T-helper 1 cell treated with Interleukin-12 subunit alpha and Interleukin-12 subunit beta and Interleukin-4 antibody, amounts not matched to agents 30 μg/mL and 1 μg/mL, for 36 hours (primary cell): ENCODE measurements at regions not wholly inside any gene's neighbourhood (a gene's known extent, or its start where the extent isn't known, plus 50 kb on each side); places are given as distances from the start of the nearest gene placed in this dataset.

Experiments
- H3K27ac Mint-ChIP-seq: one replicate; pipeline ENCODE4 v1.8.0; 2021; ENCODE audit warnings: mild to moderate bottlenecking, mixed read lengths
- H3K27me3 Mint-ChIP-seq: one replicate; pipeline ENCODE4 v1.8.0; 2021; ENCODE audit warnings: low read depth, mixed read lengths
- H3K36me3 Mint-ChIP-seq: one replicate; pipeline ENCODE4 v1.8.0; 2021; ENCODE audit warnings: low read depth, mixed read lengths
- H3K4me1 Mint-ChIP-seq: one replicate; pipeline ENCODE4 v1.8.0; 2021; ENCODE audit warnings: low read depth, mixed read lengths
- H3K4me3 Mint-ChIP-seq: one replicate; pipeline ENCODE4 v1.8.0; 2021; ENCODE audit warnings: mild to moderate bottlenecking, moderate library complexity, mixed read lengths
- H3K9me3 Mint-ChIP-seq: one replicate; pipeline ENCODE4 v1.8.0; 2021; ENCODE audit warnings: mixed read lengths

DNA sequence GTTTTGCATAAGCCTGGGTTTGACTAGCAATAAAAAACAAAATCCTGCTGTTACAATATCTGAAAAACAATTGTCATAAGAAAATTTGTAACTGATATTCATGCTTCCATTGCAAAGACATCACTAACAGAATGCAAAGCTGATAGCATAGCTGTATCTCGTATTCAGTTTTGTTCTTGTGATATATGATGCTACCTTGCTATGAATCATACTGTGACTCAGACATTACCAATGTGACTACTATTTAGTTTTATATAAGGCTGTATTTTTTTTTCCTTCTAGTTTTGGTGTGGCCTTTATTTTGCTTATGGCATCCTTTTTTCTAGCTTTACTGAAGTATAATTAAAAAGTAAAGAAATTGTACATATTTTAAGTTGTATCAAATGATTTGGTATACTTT is 1381.8 kb downstream of the MRPL39 start:
- Mint-ChIP-seq H3K27me3 (no peaks in the 10 kb centered on the region), H3K4me3 (no peak overlapping the region), H3K9me3 (no peaks in the 10 kb centered on the region), H3K36me3 (no peaks in the 10 kb centered on the region), H3K27ac (no peak overlapping the region), H3K4me1 (no peaks in the 10 kb centered on the region)

DNA sequence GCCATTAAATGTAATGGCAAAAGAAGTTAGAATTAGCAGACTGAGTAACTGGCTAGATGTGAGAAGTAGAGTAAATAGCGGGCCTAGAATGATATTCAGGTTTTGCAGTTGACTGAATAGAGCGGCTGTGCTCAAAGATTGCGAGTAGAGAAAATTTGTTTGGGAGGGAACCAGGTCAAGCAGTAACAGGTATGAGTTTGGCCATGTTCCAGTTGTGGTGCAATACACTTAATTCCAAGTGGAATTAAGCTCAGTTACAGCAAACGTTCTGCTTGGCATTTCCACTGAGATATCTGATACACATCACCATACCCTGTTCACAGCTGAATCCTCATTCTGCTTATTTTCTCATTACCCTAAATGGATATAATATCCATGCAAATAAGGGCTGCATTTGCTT is 1382.9 kb downstream of the MRPL39 start:
- Mint-ChIP-seq H3K36me3 (no peaks in the 10 kb centered on the region), H3K4me1 (no peaks in the 10 kb centered on the region), H3K9me3 (no peaks in the 10 kb centered on the region), H3K27ac (no peak overlapping the region), H3K4me3 (no peak overlapping the region), H3K27me3 (no peaks in the 10 kb centered on the region)

DNA sequence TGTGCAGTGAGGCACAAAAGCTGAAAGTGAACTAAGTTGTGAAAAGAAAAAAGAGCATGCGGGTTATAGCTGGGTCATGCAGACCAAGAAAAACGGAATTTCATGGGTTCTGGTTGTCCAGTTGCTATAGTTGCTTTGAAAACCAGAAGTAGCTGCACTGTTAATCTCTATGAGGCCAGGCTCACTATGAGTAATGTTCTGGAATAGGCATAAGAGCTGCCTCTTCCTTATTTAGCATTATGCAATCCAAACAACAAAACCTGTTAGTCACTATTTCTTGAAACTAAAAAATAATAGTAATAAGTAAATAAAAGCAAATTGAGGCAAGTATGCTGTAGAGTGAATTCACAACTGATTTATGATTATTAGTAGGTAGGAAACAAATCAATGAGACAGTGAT is 1383.7 kb downstream of the MRPL39 start:
- H3K36me3 Mint-ChIP-seq: no peaks in the 10 kb centered on the region
- H3K27ac Mint-ChIP-seq: no peak overlapping the region
- no peak overlapping the region for H3K4me3 Mint-ChIP-seq
- H3K4me1 Mint-ChIP-seq: no peaks in the 10 kb centered on the region
- no peaks in the 10 kb centered on the region for H3K27me3 Mint-ChIP-seq
- H3K9me3 Mint-ChIP-seq: no peaks in the 10 kb centered on the region

DNA sequence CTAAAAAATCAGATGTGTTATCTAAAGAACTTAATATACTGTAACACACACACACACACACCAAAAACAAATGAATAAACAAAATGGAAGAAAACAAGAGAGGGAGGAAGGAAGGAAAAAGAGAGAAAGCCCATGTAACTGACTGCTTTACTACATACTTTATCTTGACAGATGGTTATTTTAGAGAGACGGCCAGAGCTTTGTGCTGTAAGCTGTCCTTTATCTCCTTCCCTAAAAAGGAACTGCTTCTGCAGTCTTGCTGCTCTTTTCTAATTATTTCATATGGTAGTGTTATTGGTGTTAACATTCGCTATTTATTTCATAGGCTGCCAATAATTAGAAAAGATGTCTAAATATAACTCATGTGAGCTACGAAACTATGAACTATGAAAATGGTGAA is 1384.6 kb downstream of the MRPL39 start:
- H3K4me3 Mint-ChIP-seq: no peak overlapping the region
- H3K4me1 Mint-ChIP-seq: no peaks in the 10 kb centered on the region
- H3K27ac Mint-ChIP-seq: no peak overlapping the region

DNA sequence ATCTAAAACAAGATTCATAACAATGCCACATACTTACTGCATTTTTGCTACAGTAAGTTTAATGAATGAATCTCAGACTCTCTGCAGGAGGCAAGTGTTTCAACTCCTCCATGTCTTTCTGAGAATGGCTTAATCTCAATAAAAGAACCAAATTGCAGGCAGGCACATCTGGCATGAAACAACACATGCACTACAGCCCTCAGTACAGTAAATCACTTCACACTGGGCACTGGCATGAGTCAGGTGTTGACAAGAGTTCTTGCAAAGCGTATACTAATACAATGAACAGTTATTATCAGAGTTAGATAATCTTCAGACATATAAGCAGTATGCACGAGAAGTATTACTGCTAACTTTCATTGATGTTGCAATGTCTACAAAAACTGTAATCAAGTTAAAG is 1386.8 kb downstream of the MRPL39 start:
- Mint-ChIP-seq H3K36me3 (no peaks in the 10 kb centered on the region), H3K4me3 (no peak overlapping the region), H3K27ac (no peak overlapping the region), H3K4me1 (no peaks in the 10 kb centered on the region), H3K9me3 (no peaks in the 10 kb centered on the region), H3K27me3 (no peaks in the 10 kb centered on the region)

More for the DNA sequence above, 1384.6 kb downstream of the MRPL39 start:
- Mint-ChIP-seq H3K27me3 (no peaks in the 10 kb centered on the region), H3K9me3 (no peaks in the 10 kb centered on the region), H3K36me3 (no peaks in the 10 kb centered on the region)

DNA sequence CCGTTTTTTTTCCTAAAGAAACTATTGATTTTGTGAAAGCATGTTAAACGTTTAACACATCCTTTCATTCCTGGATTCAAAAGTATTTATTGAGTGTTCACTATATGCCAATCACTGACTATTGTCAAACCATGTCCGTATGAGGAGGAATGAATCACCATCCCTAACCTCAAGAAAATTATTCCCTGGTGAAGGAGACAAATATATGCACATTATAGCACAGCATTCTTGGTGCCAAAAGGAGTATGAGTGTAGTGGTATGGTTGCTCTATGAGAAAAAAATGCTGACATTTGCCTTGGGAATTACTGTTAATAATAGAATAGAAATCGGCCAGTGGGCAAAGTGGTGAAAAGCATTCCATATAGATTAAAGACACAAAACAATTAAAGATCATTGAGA is 1390.1 kb downstream of the MRPL39 start:
- H3K9me3 Mint-ChIP-seq: no peaks in the 10 kb centered on the region
- no peak overlapping the region for H3K4me3 Mint-ChIP-seq
- no peaks in the 10 kb centered on the region for H3K36me3 Mint-ChIP-seq
- no peaks in the 10 kb centered on the region for H3K4me1 Mint-ChIP-seq
- no peaks in the 10 kb centered on the region for H3K27me3 Mint-ChIP-seq
- H3K27ac Mint-ChIP-seq: no peak overlapping the region

DNA sequence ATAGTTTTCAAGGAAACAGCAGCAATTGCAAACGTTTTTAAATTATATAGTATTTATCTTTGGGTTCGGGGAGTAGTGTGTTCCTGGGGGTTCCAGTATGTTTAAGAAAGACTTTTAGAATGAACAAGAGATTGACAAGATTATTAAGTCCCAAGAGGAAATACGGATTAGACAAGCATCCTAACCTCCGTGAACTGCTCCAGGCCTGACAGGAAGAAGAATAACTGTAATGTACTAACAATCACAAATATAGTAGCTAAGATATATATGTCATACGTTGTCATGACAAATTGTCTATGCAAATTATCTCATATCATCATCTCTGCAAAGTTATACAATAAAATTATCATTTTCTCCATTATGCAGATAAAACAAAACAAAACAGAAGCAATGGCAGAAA is 1397.2 kb downstream of the MRPL39 start:
- Mint-ChIP-seq H3K27ac (no peak overlapping the region), H3K9me3 (no peaks in the 10 kb centered on the region), H3K27me3 (no peaks in the 10 kb centered on the region), H3K36me3 (no peaks in the 10 kb centered on the region), H3K4me1 (no peaks in the 10 kb centered on the region), H3K4me3 (no peak overlapping the region)

DNA sequence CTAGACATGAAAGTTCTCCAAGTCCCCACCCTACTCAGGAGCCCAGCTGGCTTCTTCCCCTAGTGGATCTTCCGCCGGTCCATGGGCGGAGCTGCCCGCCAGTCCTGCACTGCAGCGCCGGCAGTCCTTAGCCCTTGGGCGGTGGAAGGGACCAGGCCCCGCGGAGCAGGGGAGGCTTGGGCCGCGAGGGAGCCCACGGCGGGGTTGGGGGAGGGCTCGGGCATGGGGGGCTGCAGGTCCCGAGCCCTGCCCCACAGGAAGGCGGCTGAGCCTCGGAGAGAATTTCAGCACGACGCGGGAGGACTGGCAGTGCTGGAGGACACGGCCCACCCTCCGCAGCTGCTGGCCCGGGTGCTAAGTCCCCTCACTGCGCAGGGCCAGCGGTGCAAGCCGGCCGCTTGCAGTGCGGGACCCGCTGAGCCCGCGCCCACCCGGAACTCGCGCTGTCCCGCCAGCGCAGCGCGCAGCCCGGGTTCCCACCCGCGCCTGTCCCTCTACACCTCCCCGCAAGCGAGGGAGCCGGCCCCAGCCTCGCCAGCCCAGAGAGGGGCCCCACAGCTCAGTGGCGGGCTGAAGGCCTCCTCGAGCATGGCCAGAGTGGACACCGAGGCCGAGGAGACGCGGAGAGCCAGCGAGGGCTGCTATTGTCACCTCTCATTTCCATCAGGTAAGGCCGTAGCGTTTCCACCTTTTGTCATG is 1398.6 kb downstream of the MRPL39 start:
- Mint-ChIP-seq H3K9me3 (no peaks in the 10 kb centered on the region), H3K4me3 (no peak overlapping the region), H3K27ac (no peak overlapping the region), H3K27me3 (no peaks in the 10 kb centered on the region), H3K36me3 (no peaks in the 10 kb centered on the region), H3K4me1 (no peaks in the 10 kb centered on the region)

DNA sequence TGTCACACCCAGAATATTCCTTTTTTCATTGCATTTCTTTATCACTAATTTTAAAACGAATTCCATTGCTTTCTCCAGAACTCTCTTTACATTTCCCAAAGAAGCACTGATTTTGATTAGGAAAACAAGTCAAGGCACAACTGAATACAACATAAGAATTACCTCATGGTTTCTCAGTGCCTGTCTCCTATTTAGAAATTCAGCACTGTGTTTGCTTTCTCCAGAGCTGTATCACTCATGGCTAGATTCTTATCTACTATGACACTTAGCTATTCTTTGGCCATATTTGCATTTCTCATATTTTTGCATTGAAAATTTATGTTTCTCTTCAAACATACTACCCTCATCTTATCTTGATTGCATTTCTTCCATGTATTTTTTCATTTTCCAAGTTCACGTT is 1402.0 kb downstream of the MRPL39 start:
- no peak overlapping the region for H3K4me3 Mint-ChIP-seq
- H3K36me3 Mint-ChIP-seq: no peaks in the 10 kb centered on the region
- no peak overlapping the region for H3K27ac Mint-ChIP-seq
- no peaks in the 10 kb centered on the region for H3K9me3 Mint-ChIP-seq
- no peaks in the 10 kb centered on the region for H3K27me3 Mint-ChIP-seq
- H3K4me1 Mint-ChIP-seq: no peaks in the 10 kb centered on the region

DNA sequence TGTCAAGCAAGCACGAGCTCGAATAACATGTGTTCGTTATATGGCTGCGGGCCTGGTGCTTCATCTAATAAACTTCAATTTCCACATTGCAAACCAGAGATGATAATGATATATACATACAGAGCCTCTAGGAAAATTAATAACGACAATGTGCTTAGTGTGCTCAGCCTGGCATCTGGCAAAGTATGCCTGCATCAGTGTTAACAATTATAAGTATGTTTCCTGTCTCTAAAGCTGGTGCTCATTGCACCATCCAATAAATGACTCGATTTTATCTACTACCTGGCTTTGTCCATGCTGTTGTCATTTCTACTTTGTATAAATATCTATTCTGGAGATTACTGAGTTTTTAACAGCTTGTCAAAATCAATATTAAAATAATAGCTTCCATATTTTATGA is 1402.6 kb downstream of the MRPL39 start:
- Mint-ChIP-seq H3K4me3 (no peak overlapping the region), H3K27me3 (no peaks in the 10 kb centered on the region), H3K9me3 (no peaks in the 10 kb centered on the region), H3K27ac (no peak overlapping the region), H3K4me1 (no peaks in the 10 kb centered on the region), H3K36me3 (no peaks in the 10 kb centered on the region)

DNA sequence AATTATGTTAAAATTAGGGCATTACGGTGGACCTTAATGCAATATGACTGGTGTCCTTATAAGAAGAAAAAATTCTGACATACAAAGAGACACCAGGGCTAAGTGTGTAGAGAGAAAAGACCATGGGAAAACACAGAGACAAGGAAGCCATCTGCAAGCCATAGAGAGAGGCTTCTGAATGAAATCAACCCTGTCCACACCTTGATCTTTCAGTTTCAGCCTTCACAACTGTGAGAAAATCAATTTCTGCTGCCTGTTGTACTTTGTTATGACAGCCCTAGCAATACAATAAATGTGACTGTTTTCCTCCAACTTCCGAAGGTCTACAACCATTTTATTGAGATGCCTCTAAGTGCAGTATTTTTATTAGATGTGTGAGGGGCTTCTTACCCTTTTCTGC is 1407.2 kb downstream of the MRPL39 start:
- Mint-ChIP-seq H3K9me3 (no peaks in the 10 kb centered on the region), H3K27me3 (no peaks in the 10 kb centered on the region), H3K27ac (no peak overlapping the region), H3K4me3 (no peak overlapping the region), H3K4me1 (no peaks in the 10 kb centered on the region), H3K36me3 (no peaks in the 10 kb centered on the region)

DNA sequence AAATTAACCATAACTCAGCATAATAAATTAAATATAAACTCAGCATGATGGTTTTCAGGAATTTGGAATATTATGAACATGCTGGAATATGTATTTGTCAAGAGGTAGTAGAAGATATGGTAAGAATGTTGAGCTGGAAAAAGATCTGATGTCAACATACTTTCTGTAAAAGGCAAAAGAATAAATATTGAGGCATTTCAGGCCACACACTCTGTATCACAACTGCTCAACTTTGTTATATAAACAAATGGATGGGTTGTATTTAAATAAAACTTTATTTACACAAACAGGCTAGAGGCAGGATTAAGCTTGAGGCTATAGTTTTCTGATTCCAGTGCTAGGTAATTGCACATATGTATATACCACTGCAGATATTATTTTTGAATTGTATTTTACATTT is 1409.4 kb downstream of the MRPL39 start:
- Mint-ChIP-seq H3K36me3 (no peaks in the 10 kb centered on the region), H3K4me3 (no peak overlapping the region), H3K4me1 (no peaks in the 10 kb centered on the region), H3K9me3 (no peaks in the 10 kb centered on the region), H3K27ac (no peak overlapping the region), H3K27me3 (no peaks in the 10 kb centered on the region)

DNA sequence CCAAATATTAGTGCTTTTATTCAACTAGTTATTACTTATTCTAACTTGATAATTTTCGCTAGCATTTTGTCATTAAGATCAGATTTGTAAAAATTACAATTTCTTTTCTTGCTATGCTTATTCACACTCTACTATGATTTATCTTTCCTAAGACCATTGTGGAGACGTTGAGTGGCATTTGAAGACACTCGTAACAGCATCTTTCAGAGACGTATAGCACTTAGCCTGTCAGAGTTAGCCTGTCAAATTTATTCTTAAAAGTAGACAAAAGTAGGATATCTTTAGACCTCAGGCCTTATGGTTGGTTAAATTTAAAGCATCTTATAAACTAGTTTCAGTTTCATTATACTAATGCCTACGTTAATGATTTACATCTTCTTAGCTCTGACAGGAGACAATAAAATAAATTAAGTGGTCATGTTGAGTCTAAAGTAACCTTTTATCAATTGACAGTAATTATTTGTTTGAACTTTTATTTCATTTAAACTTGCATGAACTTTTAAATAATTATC is 1410.1 kb downstream of the MRPL39 start:
- no peaks in the 10 kb centered on the region for H3K27me3 Mint-ChIP-seq
- H3K4me3 Mint-ChIP-seq: no peak overlapping the region
- H3K9me3 Mint-ChIP-seq: no peaks in the 10 kb centered on the region
- H3K27ac Mint-ChIP-seq: no peak overlapping the region
- H3K36me3 Mint-ChIP-seq: no peaks in the 10 kb centered on the region
- no peaks in the 10 kb centered on the region for H3K4me1 Mint-ChIP-seq

DNA sequence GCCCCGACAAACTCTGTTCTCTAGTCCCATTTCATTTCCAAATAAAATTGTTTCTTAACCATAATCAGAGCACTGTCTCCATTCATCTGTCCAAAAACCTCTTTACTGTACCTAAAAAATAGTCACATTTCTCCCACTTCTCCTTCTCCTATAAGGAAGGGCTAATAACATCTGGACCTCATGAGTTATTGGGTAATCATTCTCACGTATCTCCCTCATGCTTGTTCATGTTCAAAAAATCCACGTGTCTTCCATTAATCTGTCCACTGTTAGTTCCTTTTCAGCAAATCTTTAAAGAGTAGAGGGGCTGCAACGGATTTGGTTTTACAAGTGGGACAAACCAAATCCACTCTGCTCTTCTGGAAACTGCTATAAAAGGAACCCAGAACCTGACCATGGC is 1418.8 kb downstream of the MRPL39 start:
- Mint-ChIP-seq H3K4me3 (no peak overlapping the region), H3K27ac (no peak overlapping the region), H3K27me3 (no peaks in the 10 kb centered on the region), H3K9me3 (no peaks in the 10 kb centered on the region), H3K4me1 (no peaks in the 10 kb centered on the region), H3K36me3 (no peaks in the 10 kb centered on the region)

DNA sequence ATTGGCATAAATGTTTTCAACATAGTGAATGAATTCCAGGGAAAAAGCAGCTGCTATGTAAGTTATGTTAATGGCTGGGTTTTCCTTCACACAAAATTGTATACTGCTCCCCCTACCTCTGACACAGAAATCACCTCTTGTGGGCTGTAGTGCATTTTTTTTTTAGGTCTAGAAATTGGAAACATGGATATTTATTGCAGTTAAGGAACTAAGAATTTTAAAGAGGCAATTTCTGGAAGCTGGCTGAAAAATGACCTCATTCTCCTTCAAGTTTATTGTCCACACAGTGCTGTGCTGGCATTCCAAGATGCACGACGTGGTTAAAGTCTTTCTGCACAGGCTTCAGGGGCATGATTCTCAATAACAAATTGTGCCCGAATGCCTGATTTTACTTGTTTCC is 1424.2 kb downstream of the MRPL39 start:
- Mint-ChIP-seq H3K36me3 (no peaks in the 10 kb centered on the region), H3K4me3 (no peak overlapping the region), H3K27me3 (no peaks in the 10 kb centered on the region), H3K4me1 (no peaks in the 10 kb centered on the region), H3K9me3 (peaks cover 10% of the 10 kb centered on the region), H3K27ac (no peak overlapping the region)

DNA sequence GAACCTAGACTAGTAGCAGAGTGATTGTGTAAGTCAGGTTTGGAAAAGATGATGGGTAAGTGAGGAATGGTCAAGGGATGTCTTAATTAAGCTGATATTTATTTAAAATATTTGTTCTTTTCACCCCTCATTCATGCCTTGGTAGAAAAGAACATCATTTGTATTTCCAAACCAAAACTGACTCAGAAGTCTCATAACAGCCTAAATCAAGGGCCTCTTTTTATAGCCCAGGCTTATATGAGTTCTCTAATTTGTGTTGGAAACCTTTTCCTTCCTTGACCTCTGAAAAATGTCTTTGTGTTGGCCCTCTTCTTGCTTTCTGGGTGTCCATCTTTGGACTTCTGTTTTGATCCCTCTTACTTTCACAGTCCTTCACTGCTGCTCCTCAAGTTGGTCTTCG is 1428.2 kb downstream of the MRPL39 start:
- Mint-ChIP-seq H3K27ac (no peak overlapping the region), H3K27me3 (no peaks in the 10 kb centered on the region), H3K36me3 (no peaks in the 10 kb centered on the region), H3K4me3 (no peak overlapping the region), H3K4me1 (no peaks in the 10 kb centered on the region), H3K9me3 (peaks cover 13% of the 10 kb centered on the region)
